Middle frontal gyrus (tissue), 1 donor: ENCODE measurements at regions not wholly inside any gene's neighbourhood (a gene's known extent, or its start where the extent isn't known, plus 50 kb on each side); places are given as distances from the start of the nearest gene placed in this dataset.

Experiments used
- DNase-seq: peaks from one replicate; pipeline ENCODE4 v3.0.0-alpha.2; 2015; ENCODE audit warnings: low spot score; ENCODE audit errors: extremely low spot score

- DNase-seq, result no peak
Observed at GRCh38 chr5:72040513-72040912, 66.8 kb upstream of the MAP1B start.

- DNase-seq, result no peak
Observed at GRCh38 chr5:72041654-72042053, 65.6 kb upstream of the MAP1B start.

GRCh38 chr5:72042097-72042496 is 65.2 kb upstream of the MAP1B start:
- no peak for DNase-seq

GRCh38 chr5:72045692-72046091 is 61.6 kb upstream of the MAP1B start:
- DNase-seq, result no peak

- no peak for DNase-seq
Observed at GRCh38 chr5:72046106-72046505, 61.2 kb upstream of the MAP1B start.

GRCh38 chr5:72055636-72056035 is 51.6 kb upstream of the MAP1B start:
- DNase-seq, result no peak
